Right hindlimb (tissue), 1 donor: ENCODE measurements at regions not wholly inside any gene's neighbourhood (a gene's known extent, or its start where the extent isn't known, plus 50 kb on each side); places are given as distances from the start of the nearest gene placed in this dataset.
A peak's percentile ranks its signal among the peaks of the same experiment; 100 is the strongest.

ENCODE experiments used
- DNase-seq: peaks from one replicate; pipeline ENCODE4 v3.0.0-alpha.2; 2018

- peak; percentile 27 for DNase-seq
Measured at GRCh38 chr12:126747530-126748149, 1519.3 kb upstream of the TMEM132C start.

DNA sequence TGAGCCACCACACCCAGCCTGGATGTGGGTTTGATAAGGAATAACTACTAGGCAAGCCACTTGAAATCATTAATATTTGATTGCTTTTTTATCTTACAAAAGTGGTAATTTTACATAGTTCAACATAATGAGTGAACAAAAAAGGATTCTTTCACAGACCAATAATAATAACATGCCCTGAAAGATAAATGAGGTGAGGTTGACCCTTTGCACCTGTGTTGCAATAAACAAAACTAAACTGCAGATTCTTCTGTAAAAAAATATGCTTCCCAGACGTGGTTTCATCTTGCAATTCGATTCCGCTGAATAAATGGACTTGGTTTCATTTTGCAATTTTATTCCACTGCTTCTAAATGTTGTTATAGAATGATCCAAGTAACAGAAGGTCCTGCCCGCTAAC is 1514.9 kb upstream of the TMEM132C start:
- DNase-seq, result no peak

- DNase-seq, result no peak
Measured at GRCh38 chr12:126757326-126757725, 1509.6 kb upstream of the TMEM132C start.

DNA sequence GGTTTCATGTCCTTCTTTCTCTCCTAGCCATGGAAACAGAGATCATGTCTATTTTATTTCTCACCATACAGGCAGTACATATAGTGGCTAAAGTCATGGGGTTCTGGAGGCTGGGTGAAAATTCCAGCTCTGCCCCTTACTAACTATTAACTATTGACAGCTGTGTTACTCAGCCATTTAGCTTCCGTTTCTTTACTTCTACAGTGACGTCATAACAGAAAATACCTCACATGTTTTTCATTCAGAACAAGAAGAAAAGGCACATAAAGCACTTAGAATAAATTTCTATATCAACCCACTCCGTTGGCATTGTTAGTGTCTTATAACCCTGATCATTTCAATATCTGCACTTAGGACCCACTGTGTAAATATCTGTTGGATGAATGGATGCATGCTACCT is 1506.9 kb upstream of the TMEM132C start:
- DNase-seq, result no peak

DNA sequence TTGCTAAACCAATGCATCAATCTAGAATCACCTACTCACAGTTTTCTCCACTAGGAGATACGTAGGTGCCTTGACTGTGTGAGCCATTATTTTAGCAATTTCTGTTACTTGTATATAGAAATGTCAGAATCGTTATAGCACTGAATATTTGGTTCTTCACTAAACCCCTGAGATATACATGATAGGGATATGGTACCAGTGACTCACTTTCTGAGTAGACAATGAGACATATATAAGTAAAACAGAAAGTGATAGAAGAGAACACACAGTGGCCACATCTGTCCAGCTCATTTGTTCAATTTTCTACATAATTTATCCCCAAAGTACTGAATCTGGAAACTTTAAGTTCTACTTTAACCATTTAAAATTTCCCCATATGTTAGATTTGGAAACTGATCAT is 1505.5 kb upstream of the TMEM132C start:
- no peak for DNase-seq

- no peak for DNase-seq
Measured at GRCh38 chr12:126762150-126762549, 1504.8 kb upstream of the TMEM132C start.

DNA sequence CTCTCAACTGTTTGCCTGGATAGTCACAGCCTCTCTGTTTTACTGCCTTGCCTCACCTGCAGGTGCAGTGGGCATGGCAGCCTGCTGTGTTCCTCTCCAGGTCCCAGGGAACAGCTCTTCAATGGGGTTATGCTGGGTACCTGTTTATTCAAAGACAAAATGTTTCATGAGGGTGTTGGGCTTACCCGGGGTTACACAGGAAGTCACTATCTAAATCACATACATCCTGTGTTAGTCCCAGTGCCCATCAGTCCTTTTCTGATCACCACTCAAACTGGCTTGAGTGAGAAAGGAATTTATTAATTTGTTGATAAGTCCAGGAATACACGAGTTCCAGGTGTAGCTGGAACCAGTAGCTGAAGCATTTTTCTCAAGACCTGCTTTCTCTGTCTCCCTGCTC is 1503.6 kb upstream of the TMEM132C start:
- DNase-seq, result no peak

GRCh38 chr12:126767334-126767733 is 1499.6 kb upstream of the TMEM132C start:
- DNase-seq, result no peak

DNA sequence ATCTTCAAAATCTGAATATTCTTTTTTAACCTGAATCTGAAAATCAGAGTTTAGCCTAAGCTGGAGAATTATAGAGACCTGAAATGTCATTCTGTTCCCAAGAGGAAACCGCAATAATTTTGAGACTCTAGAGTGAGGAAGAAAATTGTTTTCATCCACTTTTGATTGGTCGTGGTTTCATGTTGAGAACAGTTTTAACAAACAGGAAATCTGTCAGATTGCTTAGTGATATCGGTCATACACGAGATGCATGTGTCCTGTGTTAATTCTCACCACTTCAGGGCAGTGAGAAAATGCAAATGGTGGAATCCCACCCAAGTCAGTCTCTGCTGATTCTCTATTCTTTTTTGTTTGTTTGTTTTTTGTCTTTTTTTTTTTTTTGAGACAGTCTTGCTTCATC is 1498.5 kb upstream of the TMEM132C start:
- no peak for DNase-seq

DNA sequence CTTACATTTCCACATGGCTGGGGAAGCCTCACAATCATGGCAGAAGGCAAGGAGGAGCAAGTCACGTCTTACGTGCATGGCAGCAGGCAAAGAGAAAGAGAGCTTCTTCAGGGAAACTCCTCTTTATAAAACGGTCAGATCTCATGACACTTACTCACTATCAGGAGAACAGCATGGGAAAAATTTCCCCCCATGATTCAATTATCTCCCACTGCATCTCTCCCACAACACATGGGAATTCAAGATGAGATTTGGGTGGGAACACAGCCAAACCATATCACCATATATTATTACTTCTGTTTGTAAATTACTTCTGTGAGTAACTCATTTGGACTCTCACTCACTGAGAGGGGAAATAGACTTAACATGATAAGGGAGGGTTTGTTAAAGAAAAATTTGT is 1496.8 kb upstream of the TMEM132C start:
- no peak for DNase-seq

- no peak for DNase-seq
Measured at GRCh38 chr12:126772171-126772864, 1494.7 kb upstream of the TMEM132C start.

DNA sequence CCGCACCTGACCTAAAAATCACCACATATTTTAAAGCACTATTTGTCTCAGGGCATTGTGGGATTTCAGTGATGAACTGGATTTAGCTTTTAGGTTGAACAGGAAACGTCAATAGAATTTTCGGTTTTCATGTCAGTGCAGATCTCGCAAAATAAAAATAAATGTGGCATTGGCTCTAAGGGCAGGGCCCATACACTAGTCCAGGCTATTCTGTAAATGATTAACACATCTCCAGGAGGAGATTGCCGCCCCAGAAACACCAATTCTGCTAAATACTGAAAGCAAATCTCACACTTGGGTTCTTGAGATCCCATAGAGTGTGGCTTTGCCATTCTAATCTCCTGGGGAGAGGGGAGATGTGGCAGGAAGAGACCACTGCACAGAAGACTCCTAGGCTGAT is 1494.0 kb upstream of the TMEM132C start:
- DNase-seq, result no peak

- no peak for DNase-seq
Measured at GRCh38 chr12:126773491-126773890, 1493.5 kb upstream of the TMEM132C start.

- DNase-seq, result no peak
Measured at GRCh38 chr12:126776026-126776655, 1490.8 kb upstream of the TMEM132C start.

- no peak for DNase-seq
Measured at GRCh38 chr12:126780343-126780742, 1486.6 kb upstream of the TMEM132C start.

DNA sequence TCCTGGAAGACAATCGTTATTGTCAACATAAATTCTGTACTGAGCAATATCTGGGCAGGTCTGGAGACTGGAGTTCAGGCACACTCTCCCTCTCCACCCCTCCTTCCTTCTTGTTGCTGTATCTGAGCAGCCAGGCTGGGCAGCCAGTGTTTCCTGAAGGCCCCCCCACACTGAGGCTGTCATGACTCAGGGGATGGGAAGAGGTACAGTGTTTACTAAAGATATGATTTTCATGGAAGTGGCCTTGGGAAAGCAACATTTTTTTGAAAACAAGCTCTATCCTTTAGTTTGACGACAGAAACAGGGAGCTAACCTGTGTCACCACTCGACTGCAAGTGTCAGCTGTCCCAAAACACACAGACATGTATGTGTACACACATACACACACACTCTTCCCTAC is 1485.4 kb upstream of the TMEM132C start:
- no peak for DNase-seq

GRCh38 chr12:126782083-126782482 is 1484.9 kb upstream of the TMEM132C start:
- no peak for DNase-seq

DNA sequence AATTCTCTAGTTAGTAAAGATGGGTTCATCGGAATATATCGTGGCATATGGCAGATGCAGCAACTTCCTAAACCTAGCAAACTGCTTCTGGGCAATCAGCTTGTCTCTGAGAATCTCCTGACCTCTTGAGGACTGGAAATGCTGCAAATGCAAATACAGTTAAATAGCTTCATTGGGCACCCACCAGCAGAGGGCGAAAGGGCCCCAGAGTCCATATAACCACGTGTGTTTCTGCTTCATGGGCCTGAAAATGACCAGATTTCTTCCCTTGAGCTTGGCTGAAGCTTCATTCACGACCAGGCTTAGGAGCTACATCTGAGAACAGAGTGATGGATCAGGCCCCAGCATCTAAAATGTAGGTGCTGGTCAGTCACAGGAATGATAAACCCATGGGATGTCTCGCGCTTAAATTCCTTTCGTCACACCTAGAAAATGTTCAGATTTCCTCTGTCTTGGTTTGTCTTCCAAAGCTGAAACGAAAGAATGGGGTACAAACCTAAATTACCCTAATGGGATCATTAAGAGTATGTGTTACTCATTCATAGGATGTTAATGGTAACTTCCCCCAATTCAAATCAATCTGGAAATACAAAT is 1482.5 kb upstream of the TMEM132C start:
- DNase-seq, result peak; percentile 41

DNA sequence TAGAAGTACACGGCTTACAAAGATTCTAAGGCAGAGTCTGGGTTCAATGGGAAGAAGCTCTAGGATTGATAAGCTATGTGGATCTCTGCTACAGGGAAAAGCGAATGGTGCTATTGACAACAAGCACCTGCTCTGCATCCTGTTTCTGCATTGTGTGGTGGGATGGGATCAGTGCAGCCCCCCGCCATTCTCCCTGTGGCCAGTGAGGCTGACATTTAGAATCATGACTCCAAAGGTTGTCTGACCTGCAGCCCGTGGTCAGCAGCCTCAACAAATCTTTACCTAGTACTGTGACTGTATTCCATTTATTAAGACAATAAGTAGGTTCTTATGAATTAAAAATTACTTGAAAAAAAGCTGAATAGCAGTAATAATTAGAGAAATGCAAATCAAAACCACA is 1477.0 kb upstream of the TMEM132C start:
- no peak for DNase-seq

GRCh38 chr12:126791122-126791521 is 1475.8 kb upstream of the TMEM132C start:
- DNase-seq, result no peak

GRCh38 chr12:126792411-126792810 is 1474.6 kb upstream of the TMEM132C start:
- DNase-seq, result no peak

DNA sequence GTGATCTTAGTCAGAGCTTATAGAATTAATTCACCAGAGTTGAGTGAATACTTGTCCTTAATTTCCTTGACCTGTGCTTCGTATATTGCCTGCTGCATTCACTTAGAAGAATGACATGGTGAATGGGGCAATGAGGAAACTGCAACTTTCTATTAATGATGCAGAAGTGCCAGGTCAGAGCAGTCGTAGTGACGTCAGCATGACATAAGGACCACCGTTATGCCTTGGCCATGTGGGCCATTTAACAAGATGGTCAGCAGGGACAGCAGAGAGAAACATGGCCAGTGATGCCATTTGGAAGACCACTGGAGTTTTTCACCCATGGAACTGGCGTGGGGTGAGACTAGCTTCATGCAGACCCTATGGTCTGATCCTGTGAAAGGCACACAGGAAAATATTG is 1469.4 kb upstream of the TMEM132C start:
- DNase-seq, result no peak

DNA sequence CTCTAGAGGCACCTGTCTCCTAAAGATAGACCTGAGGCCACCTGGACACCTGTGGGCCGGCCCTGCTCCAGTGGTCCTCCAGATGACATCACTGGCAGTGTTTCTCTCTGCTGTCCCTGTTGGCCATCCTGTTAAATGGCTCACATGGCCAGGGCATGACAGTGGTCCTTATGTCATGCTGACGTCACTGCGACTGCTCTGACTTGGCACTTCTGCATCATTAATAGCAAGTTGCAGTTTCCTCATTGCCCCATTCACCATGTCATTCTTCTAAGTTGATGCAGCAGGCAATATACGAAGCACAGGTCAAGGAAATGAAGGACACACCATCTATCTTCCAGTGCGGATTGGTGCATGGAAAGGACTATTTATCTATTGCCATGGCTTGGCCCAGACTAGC is 1468.5 kb upstream of the TMEM132C start:
- DNase-seq, result no peak

DNA sequence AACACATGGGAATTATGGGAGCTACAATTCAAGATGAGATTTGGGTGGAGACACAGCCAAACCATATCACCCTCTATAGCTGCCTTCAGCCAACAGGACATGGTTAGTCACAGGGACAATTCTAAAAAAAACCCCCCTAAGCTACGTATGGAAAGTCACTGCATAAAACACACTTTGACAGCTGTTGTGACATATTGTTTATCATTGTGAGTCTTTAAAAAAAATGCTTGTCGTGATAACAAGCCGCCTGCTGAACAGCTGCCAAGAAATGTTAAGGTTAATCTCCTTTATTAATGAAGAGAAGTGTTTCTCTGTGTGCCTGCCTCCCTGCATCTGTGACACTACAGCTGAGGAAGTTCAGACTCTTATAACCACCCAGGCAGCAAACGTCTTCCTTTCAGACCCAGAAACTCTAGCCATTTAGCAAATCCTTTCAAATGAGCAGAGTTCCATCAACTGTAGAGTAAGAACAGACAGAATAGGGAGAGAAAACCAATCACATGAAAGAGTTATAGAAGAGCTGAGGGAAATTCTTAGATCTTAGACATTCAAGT is 1459.6 kb upstream of the TMEM132C start:
- no peak for DNase-seq
